Right lobe of liver (tissue), 4 donors: ENCODE measurements at regions not wholly inside any gene's neighbourhood (a gene's known extent, or its start where the extent isn't known, plus 50 kb on each side); places are given as distances from the start of the nearest gene placed in this dataset.

Experiments
- POLR2A ChIP-seq: fragments of 450-650 bp; IDR thresholded peaks from one replicate; pipeline ENCODE4 v1.6.1; 2017; ENCODE audit warnings: antibody characterized with exemption, mild to moderate bottlenecking
- TF ChIP-seq, protein P1 (sequence below), 4 donors: fragments of 200-600 bp in 3 of 4; fragments of 450-650 bp in 1 of 4; IDR thresholded peaks; one replicate each; pipeline versions ENCODE4 v1.5.1 to v1.8.0; 2016 to 2022; ENCODE audit warnings: antibody characterized with exemption in 4 of 4, mild to moderate bottlenecking in 2 of 4
- donor health status: DM: no; HTN: no; CAD: no.
- donor health status: DM: no; HTN: no; CAD: no.
- donor health status: DM: no; HTN: yes; CAD: no.

- TF ChIP-seq, protein P1, sequence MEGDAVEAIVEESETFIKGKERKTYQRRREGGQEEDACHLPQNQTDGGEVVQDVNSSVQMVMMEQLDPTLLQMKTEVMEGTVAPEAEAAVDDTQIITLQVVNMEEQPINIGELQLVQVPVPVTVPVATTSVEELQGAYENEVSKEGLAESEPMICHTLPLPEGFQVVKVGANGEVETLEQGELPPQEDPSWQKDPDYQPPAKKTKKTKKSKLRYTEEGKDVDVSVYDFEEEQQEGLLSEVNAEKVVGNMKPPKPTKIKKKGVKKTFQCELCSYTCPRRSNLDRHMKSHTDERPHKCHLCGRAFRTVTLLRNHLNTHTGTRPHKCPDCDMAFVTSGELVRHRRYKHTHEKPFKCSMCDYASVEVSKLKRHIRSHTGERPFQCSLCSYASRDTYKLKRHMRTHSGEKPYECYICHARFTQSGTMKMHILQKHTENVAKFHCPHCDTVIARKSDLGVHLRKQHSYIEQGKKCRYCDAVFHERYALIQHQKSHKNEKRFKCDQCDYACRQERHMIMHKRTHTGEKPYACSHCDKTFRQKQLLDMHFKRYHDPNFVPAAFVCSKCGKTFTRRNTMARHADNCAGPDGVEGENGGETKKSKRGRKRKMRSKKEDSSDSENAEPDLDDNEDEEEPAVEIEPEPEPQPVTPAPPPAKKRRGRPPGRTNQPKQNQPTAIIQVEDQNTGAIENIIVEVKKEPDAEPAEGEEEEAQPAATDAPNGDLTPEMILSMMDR (IDR thresholded peaks at IDR 0.05) = no peak
- TF ChIP-seq POLR2A = no peak
These were observed 486.8 kb downstream of the DACH1 start for GRCh38 chr13:71380191-71380590.
